ENCODE measurements at regions not wholly inside any gene's neighbourhood (a gene's known extent, or its start where the extent isn't known, plus 50 kb on each side); places are given as distances from the start of the nearest gene placed in this dataset.

DNA sequence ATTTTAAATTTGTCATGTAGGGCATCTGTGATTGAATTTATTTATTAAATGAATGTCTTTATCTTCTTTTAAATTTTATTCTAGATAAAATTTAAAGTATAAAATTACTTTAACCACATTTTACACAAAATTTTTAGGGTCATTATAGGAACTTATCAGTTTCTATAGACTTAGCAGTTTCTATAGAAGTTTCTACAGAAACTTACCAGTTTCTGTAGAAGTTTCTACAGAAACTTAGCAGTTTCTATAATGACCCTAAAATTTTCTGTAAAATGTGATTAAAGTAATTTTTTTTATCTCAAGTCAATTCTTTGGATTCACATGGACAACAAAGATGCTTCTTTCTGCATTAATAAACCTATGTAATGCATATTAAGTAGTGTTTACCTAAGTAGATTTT is 565.9 kb upstream of the TECRL start:
- DNase-seq, result no peak
- Histone ChIP-seq H3K4me2 (ENCODE audit: low read length) (no peak overlapping the region), H4K20me1 (ENCODE audit: low read length) (no peaks in the 10 kb centered on the region), H3K4me1 (ENCODE audit: insufficient read depth, low read length) (no peaks in the 10 kb centered on the region), H3K36me3 (ENCODE audit: low read depth, low read length) (no peaks in the 10 kb centered on the region), H3F3A (ENCODE audit: low read length, unreplicated experiment) (no peaks in the 10 kb centered on the region), H3K27ac (ENCODE audit: low read length) (no peak overlapping the region), H3K79me2 (ENCODE audit: low read length) (no peaks in the 10 kb centered on the region), H3K9ac (ENCODE audit: low read length) (no peak overlapping the region), H3K9me2 (replicated peaks; ENCODE audit: low read length) (no peaks in the 10 kb centered on the region), H3K4me3 (ENCODE audit: low read length) (no peak overlapping the region), H3K27me3 (ENCODE audit: low read length) (no peaks in the 10 kb centered on the region), H2AFZ (ENCODE audit: low read length) (no peak overlapping the region), H3K9me3 (ENCODE audit: low read length) (no peaks in the 10 kb centered on the region)
- TF ChIP-seq, protein P1, sequence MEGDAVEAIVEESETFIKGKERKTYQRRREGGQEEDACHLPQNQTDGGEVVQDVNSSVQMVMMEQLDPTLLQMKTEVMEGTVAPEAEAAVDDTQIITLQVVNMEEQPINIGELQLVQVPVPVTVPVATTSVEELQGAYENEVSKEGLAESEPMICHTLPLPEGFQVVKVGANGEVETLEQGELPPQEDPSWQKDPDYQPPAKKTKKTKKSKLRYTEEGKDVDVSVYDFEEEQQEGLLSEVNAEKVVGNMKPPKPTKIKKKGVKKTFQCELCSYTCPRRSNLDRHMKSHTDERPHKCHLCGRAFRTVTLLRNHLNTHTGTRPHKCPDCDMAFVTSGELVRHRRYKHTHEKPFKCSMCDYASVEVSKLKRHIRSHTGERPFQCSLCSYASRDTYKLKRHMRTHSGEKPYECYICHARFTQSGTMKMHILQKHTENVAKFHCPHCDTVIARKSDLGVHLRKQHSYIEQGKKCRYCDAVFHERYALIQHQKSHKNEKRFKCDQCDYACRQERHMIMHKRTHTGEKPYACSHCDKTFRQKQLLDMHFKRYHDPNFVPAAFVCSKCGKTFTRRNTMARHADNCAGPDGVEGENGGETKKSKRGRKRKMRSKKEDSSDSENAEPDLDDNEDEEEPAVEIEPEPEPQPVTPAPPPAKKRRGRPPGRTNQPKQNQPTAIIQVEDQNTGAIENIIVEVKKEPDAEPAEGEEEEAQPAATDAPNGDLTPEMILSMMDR (conservative IDR thresholded peaks at IDR 0.05; ENCODE audit: low read depth, low read length), result no peak
- TF ChIP-seq EZH2 (IDR thresholded peaks at IDR 0.05; ENCODE audit: low read length, unreplicated experiment), result no peak
- no peak for TF ChIP-seq EZH2phosphoT487 (IDR thresholded peaks at IDR 0.05; ENCODE audit: borderline replicate concordance, low read length)
- POLR2A ChIA-PET (ENCODE audit: unreplicated experiment), result no interaction called here
- intact Hi-C loops (cut with micrococcal nuclease), result no loop called here
- CTCF ChIA-PET, result no interaction called here
- BruUV-seq (replicated peaks), result no TSS peak
- no peak for ATAC-seq

DNA sequence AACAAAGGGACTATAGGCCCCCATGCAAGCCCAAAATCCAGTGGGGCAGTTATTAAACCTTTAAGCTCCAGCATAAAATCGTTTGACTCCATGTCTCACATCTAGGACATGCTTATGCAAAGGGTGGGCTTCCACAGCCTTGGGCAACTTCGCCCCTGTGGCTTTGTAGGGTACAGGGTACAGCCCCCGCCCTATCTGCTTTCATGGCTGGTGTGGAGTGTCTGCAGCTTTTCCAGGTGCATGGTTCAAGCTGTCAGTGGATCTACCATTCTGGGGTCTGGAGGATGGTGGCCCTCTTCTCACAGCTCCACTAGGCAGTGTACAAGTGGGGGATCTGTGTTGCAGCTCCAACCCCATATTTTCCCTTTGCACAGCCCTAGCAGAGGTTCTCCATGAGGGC is 559.8 kb upstream of the TECRL start:
- TF ChIP-seq EZH2phosphoT487 (IDR thresholded peaks at IDR 0.05; ENCODE audit: borderline replicate concordance, low read length), result no peak
- TF ChIP-seq, protein P1 (conservative IDR thresholded peaks at IDR 0.05; ENCODE audit: low read depth, low read length), result no peak
- no peak for TF ChIP-seq EZH2 (IDR thresholded peaks at IDR 0.05; ENCODE audit: low read length, unreplicated experiment)
- no peak overlapping the region for H2AFZ ChIP-seq (ENCODE audit: low read length)
- H3K9me2 ChIP-seq (replicated peaks; ENCODE audit: low read length), result no peaks in the 10 kb centered on the region
- BruUV-seq (replicated peaks), result no TSS peak
- H3K79me2 ChIP-seq (ENCODE audit: low read length), result no peaks in the 10 kb centered on the region
- no peaks in the 10 kb centered on the region for H4K20me1 ChIP-seq (ENCODE audit: low read length)
- no peak overlapping the region for H3K27ac ChIP-seq (ENCODE audit: low read length)
- H3K4me1 ChIP-seq (ENCODE audit: insufficient read depth, low read length), result no peaks in the 10 kb centered on the region
- CTCF ChIA-PET, result no interaction called here
- ATAC-seq (no peak), DNase-seq (no peak)
- H3K27me3 ChIP-seq (ENCODE audit: low read length), result no peaks in the 10 kb centered on the region
- H3K36me3 ChIP-seq (ENCODE audit: low read depth, low read length), result no peaks in the 10 kb centered on the region
- no peak overlapping the region for H3K4me3 ChIP-seq (ENCODE audit: low read length)
- no peaks in the 10 kb centered on the region for H3F3A ChIP-seq (ENCODE audit: low read length, unreplicated experiment)
- no peaks in the 10 kb centered on the region for H3K9me3 ChIP-seq (ENCODE audit: low read length)
- intact Hi-C loops (cut with micrococcal nuclease), result no loop called here
- H3K4me2 ChIP-seq (ENCODE audit: low read length), result no peak overlapping the region
- POLR2A ChIA-PET (ENCODE audit: unreplicated experiment), result no interaction called here
- H3K9ac ChIP-seq (ENCODE audit: low read length), result no peak overlapping the region

DNA sequence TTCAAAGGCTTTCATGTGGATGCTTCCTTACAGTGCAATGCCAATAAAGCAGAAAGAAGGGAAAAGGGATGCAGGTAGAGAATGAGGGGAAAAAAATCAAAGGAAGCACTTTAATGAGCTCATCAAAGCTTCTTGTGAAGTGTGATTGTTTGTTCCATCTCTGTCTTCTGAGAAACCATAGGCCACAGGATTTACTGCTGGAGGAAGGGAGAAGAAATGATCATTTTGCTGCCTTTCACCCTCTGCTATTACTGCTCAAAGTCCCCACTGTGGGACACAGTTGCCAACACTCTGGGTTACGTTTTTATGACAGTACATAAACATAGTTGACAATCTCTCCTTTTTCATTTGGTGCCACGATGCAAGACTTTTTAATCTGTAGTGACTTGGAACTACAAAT is 558.0 kb upstream of the TECRL start:
- POLR2A ChIA-PET (ENCODE audit: unreplicated experiment), result no interaction called here
- no peak overlapping the region for H3K9ac ChIP-seq (ENCODE audit: low read length)
- H4K20me1 ChIP-seq (ENCODE audit: low read length), result no peaks in the 10 kb centered on the region
- H3K79me2 ChIP-seq (ENCODE audit: low read length), result no peaks in the 10 kb centered on the region
- H3K4me2 ChIP-seq (ENCODE audit: low read length), result no peak overlapping the region
- H3K27ac ChIP-seq (ENCODE audit: low read length), result no peak overlapping the region
- no peaks in the 10 kb centered on the region for H3K36me3 ChIP-seq (ENCODE audit: low read depth, low read length)
- no peak overlapping the region for H2AFZ ChIP-seq (ENCODE audit: low read length)
- TF ChIP-seq EZH2phosphoT487 (IDR thresholded peaks at IDR 0.05; ENCODE audit: borderline replicate concordance, low read length), result no peak
- TF ChIP-seq, protein P1 (conservative IDR thresholded peaks at IDR 0.05; ENCODE audit: low read depth, low read length), result no peak
- TF ChIP-seq EZH2 (IDR thresholded peaks at IDR 0.05; ENCODE audit: low read length, unreplicated experiment), result no peak
- H3F3A ChIP-seq (ENCODE audit: low read length, unreplicated experiment), result no peaks in the 10 kb centered on the region
- ATAC-seq, result no peak
- intact Hi-C loops (cut with micrococcal nuclease), result no loop called here
- no peaks in the 10 kb centered on the region for H3K27me3 ChIP-seq (ENCODE audit: low read length)
- CTCF ChIA-PET, result no interaction called here
- BruUV-seq (replicated peaks), result no TSS peak
- DNase-seq, result no peak
- no peaks in the 10 kb centered on the region for H3K9me3 ChIP-seq (ENCODE audit: low read length)
- H3K9me2 ChIP-seq (replicated peaks; ENCODE audit: low read length), result no peaks in the 10 kb centered on the region
- no peak overlapping the region for H3K4me3 ChIP-seq (ENCODE audit: low read length)
- no peaks in the 10 kb centered on the region for H3K4me1 ChIP-seq (ENCODE audit: insufficient read depth, low read length)
